Astrocyte (in vitro differentiated cells and primary cell): ENCODE measurements at regions not wholly inside any gene's neighbourhood (a gene's known extent, or its start where the extent isn't known, plus 50 kb on each side); places are given as distances from the start of the nearest gene placed in this dataset.

Experiments
- DNase-seq: peaks from one replicate; pipeline ENCODE4 v3.0.0-alpha.2; 2010; ENCODE audit warnings: low read depth
- FAIRE-seq: peaks from 2 replicates; lab custom pipeline; 2011; peaks lifted over from hg19 to GRCh38; lab: Jason Lieb, UNC
- H2AFZ ChIP-seq: 2 replicates; pipeline ENCODE4 v1.6.0; 2012; ENCODE audit warnings: low read depth, low read length, inconsistent platforms
- H3K27ac ChIP-seq: 2 replicates; pipeline ENCODE4 v1.5.1; 2011; ENCODE audit warnings: low read depth, low read length, inconsistent platforms
- H3K27me3 ChIP-seq: 2 replicates; pipeline ENCODE4 v1.6.0; 2011; ENCODE audit warnings: low read length, inconsistent platforms; ENCODE audit not compliant: insufficient read depth
- H3K36me3 ChIP-seq: 2 replicates; pipeline ENCODE4 v1.5.1; 2011; ENCODE audit warnings: low read length, inconsistent platforms; ENCODE audit not compliant: insufficient read depth
- H3K4me1 ChIP-seq: 2 replicates; pipeline ENCODE4 v1.5.1; 2011; ENCODE audit warnings: low read length, inconsistent platforms; ENCODE audit not compliant: insufficient read depth
- H3K4me2 ChIP-seq: 2 replicates; pipeline ENCODE4 v1.6.0; 2012; ENCODE audit warnings: low read length, inconsistent platforms
- H3K4me3 ChIP-seq: 2 replicates; pipeline ENCODE4 v1.5.1; 2011; ENCODE audit warnings: low read depth, mild to moderate bottlenecking, low read length, inconsistent platforms; ENCODE audit not compliant: insufficient read depth
- H3K79me2 ChIP-seq: 2 replicates; pipeline ENCODE4 v1.6.0; 2012; ENCODE audit warnings: mild to moderate bottlenecking, low read length, inconsistent platforms; ENCODE audit not compliant: insufficient read depth
- H3K9ac ChIP-seq: 2 replicates; pipeline ENCODE4 v1.6.0; 2012; ENCODE audit warnings: mild to moderate bottlenecking, low read length, inconsistent platforms
- H3K9me3 ChIP-seq: 2 replicates; pipeline ENCODE4 v1.5.1; 2012; ENCODE audit warnings: low read depth, mild to moderate bottlenecking, low read length, inconsistent platforms; ENCODE audit not compliant: insufficient read depth
- H4K20me1 ChIP-seq: 2 replicates; pipeline ENCODE4 v1.6.0; 2012; ENCODE audit warnings: low read length, inconsistent platforms; ENCODE audit not compliant: insufficient read depth
- H3K27ac Mint-ChIP-seq: one replicate; pipeline ENCODE4 v1.8.0; 2021; ENCODE audit warnings: mild to moderate bottlenecking, mixed read lengths; ENCODE audit not compliant: unreplicated experiment
- H3K27me3 Mint-ChIP-seq: one replicate; pipeline ENCODE4 v1.8.0; 2021; ENCODE audit warnings: low read depth, mixed read lengths; ENCODE audit not compliant: unreplicated experiment
- H3K36me3 Mint-ChIP-seq: one replicate; pipeline ENCODE4 v1.8.0; 2021; ENCODE audit warnings: low read depth, mixed read lengths; ENCODE audit not compliant: unreplicated experiment
- H3K4me1 Mint-ChIP-seq: one replicate; pipeline ENCODE4 v1.8.0; 2021; ENCODE audit warnings: low read depth, mixed read lengths; ENCODE audit not compliant: unreplicated experiment
- H3K4me3 Mint-ChIP-seq: one replicate; pipeline ENCODE4 v1.8.0; 2021; ENCODE audit warnings: mild to moderate bottlenecking, moderate library complexity, mixed read lengths; ENCODE audit not compliant: unreplicated experiment
- H3K9me3 Mint-ChIP-seq: one replicate; pipeline ENCODE4 v1.8.0; 2021; ENCODE audit warnings: mild to moderate bottlenecking, mixed read lengths; ENCODE audit not compliant: unreplicated experiment
- CTCF ChIP-seq: IDR thresholded peaks from 2 replicates; pipeline ENCODE4 v1.5.1; 2011; ENCODE audit warnings: low read depth, mild to moderate bottlenecking, inconsistent platforms, low read length, moderate library complexity; ENCODE audit not compliant: insufficient read depth
- EZH2 ChIP-seq: IDR thresholded peaks from 2 replicates; pipeline ENCODE4 v1.6.1; 2012; ENCODE audit warnings: mild to moderate bottlenecking, low read length, inconsistent platforms; ENCODE audit not compliant: insufficient read depth

GRCh38 chr6:131354356-131354755 is 218.7 kb upstream of the ARG1 start:
- no peak for DNase-seq
- Mint-ChIP-seq H3K9me3 (no peaks in the 10 kb centered on the region), H3K4me3 (no peak overlapping the region), H3K27me3 (no peaks in the 10 kb centered on the region), H3K36me3 (no peaks in the 10 kb centered on the region), H3K27ac (no peak overlapping the region), H3K4me1 (peaks cover 1% of the 10 kb centered on the region)
- H3K9me3 ChIP-seq = no peaks in the 10 kb centered on the region
- FAIRE-seq = no peak
- H3K4me2 ChIP-seq = no peak overlapping the region
- no peaks in the 10 kb centered on the region for H3K4me1 ChIP-seq
- H3K27ac ChIP-seq = no peak overlapping the region
- H2AFZ ChIP-seq = no peak overlapping the region
- no peaks in the 10 kb centered on the region for H3K27me3 ChIP-seq
- no peaks in the 10 kb centered on the region for H3K36me3 ChIP-seq
- H4K20me1 ChIP-seq = no peaks in the 10 kb centered on the region
- H3K79me2 ChIP-seq = no peaks in the 10 kb centered on the region
- no peak overlapping the region for H3K4me3 ChIP-seq
- no peak for TF ChIP-seq CTCF
- no peak for TF ChIP-seq EZH2
- no peak overlapping the region for H3K9ac ChIP-seq

DNA sequence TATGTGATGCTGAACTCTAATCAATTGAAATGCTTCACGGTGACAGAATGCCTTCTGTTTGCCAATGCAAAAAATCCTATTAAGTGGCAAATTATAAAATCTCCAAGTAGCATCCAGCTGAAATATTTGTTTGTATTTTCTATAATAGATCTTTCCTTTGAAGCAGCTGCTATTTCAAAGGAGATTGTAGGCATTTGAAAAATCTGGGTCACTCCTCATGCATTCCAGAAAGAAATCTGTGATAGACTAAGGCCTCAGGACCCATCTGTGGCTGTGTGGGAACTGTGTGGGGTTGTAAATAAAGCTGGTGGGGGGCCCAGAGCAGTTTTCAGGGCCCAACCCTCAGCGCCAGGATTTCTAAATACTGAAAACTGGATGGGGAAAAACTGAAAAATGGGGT is 216.9 kb upstream of the ARG1 start:
- no peak overlapping the region for H3K4me2 ChIP-seq
- no peak overlapping the region for H3K27ac Mint-ChIP-seq
- no peak overlapping the region for H3K9ac ChIP-seq
- H3K36me3 Mint-ChIP-seq = no peaks in the 10 kb centered on the region
- no peaks in the 10 kb centered on the region for H3K9me3 ChIP-seq
- no peaks in the 10 kb centered on the region for H3K4me1 ChIP-seq
- peaks cover 1% of the 10 kb centered on the region for H3K4me1 Mint-ChIP-seq
- no peak for TF ChIP-seq EZH2
- no peak overlapping the region for H2AFZ ChIP-seq
- no peaks in the 10 kb centered on the region for H3K27me3 ChIP-seq
- no peaks in the 10 kb centered on the region for H3K79me2 ChIP-seq
- no peaks in the 10 kb centered on the region for H4K20me1 ChIP-seq
- no peaks in the 10 kb centered on the region for H3K27me3 Mint-ChIP-seq
- no peak for DNase-seq
- H3K27ac ChIP-seq = no peak overlapping the region
- no peak overlapping the region for H3K4me3 ChIP-seq
- no peaks in the 10 kb centered on the region for H3K36me3 ChIP-seq
- no peak overlapping the region for H3K4me3 Mint-ChIP-seq
- FAIRE-seq = no peak
- H3K9me3 Mint-ChIP-seq = no peaks in the 10 kb centered on the region

- Histone ChIP-seq H2AFZ (no peak overlapping the region), H3K36me3 (no peaks in the 10 kb centered on the region), H3K9me3 (no peaks in the 10 kb centered on the region), H3K79me2 (no peaks in the 10 kb centered on the region), H3K27ac (no peak overlapping the region), H3K4me1 (no peaks in the 10 kb centered on the region), H3K27me3 (no peaks in the 10 kb centered on the region), H4K20me1 (no peaks in the 10 kb centered on the region), H3K9ac (no peak overlapping the region), H3K4me2 (no peak overlapping the region), H3K4me3 (no peak overlapping the region)
- H3K9me3 Mint-ChIP-seq = no peaks in the 10 kb centered on the region
- H3K4me1 Mint-ChIP-seq = peaks cover 1% of the 10 kb centered on the region
- TF ChIP-seq EZH2 (no peak), CTCF (no peak)
- no peak overlapping the region for H3K27ac Mint-ChIP-seq
- no peak overlapping the region for H3K4me3 Mint-ChIP-seq
- no peak for FAIRE-seq
- no peaks in the 10 kb centered on the region for H3K27me3 Mint-ChIP-seq
- no peaks in the 10 kb centered on the region for H3K36me3 Mint-ChIP-seq
- no peak for DNase-seq
These were observed 215.5 kb upstream of the ARG1 start for GRCh38 chr6:131357501-131357900.
